Trophoblast cell (in vitro differentiated cells and primary cell): ENCODE measurements at regions not wholly inside any gene's neighbourhood (a gene's known extent, or its start where the extent isn't known, plus 50 kb on each side); places are given as distances from the start of the nearest gene placed in this dataset.

Source experiments
- DNase-seq, 2 donors: peaks; one replicate each; pipeline ENCODE4 v3.0.0-alpha.2; 2016
- H2AFZ ChIP-seq: 2 replicates; pipeline ENCODE4 v1.6.1; 2013; ENCODE audit warnings: low read length, moderate library complexity, mild to moderate bottlenecking; ENCODE audit not compliant: insufficient read depth, poor library complexity
- H2AK5ac ChIP-seq: 2 replicates; pipeline ENCODE4 v1.6.1; 2013; ENCODE audit warnings: mild to moderate bottlenecking, low read length
- H2BK120ac ChIP-seq: 2 replicates; pipeline ENCODE4 v1.6.1; 2013; ENCODE audit warnings: low read length, mild to moderate bottlenecking, moderate library complexity; ENCODE audit not compliant: insufficient read depth, poor library complexity
- H2BK12ac ChIP-seq: 2 replicates; pipeline ENCODE4 v1.6.1; 2013; ENCODE audit warnings: mild to moderate bottlenecking, low read length, moderate library complexity
- H2BK5ac ChIP-seq: 2 replicates; pipeline ENCODE4 v1.6.1; 2013; ENCODE audit warnings: low read length, low read depth, moderate library complexity, mild to moderate bottlenecking; ENCODE audit not compliant: poor library complexity
- H3K14ac ChIP-seq: 2 replicates; pipeline ENCODE4 v1.6.1; 2013; ENCODE audit warnings: mild to moderate bottlenecking, low read length
- H3K18ac ChIP-seq: 2 replicates; pipeline ENCODE4 v1.6.1; 2013; ENCODE audit warnings: mild to moderate bottlenecking, low read length
- H3K23ac ChIP-seq: 2 replicates; pipeline ENCODE4 v1.6.1; 2013; ENCODE audit warnings: low read length
- H3K27ac ChIP-seq: 2 replicates; pipeline ENCODE4 v1.5.1; 2013; ENCODE audit warnings: low read depth, mild to moderate bottlenecking, inconsistent platforms, low read length, moderate library complexity
- H3K27me3 ChIP-seq: 2 replicates; pipeline ENCODE4 v1.6.1; 2013; ENCODE audit warnings: inconsistent platforms, mild to moderate bottlenecking, low read length, moderate library complexity; ENCODE audit not compliant: insufficient read depth
- H3K36me3 ChIP-seq, 2 experiments: 1 replicate in 1 of 2; 2 replicates in 1 of 2; pipeline ENCODE4 v1.6.1; 2013; ENCODE audit warnings: low read length in 2 of 2, mild to moderate bottlenecking in 2 of 2, moderate library complexity in 1 of 2; ENCODE audit not compliant: insufficient read depth in 2 of 2, control insufficient read depth in 1 of 2
- H3K4ac ChIP-seq: 2 replicates; pipeline ENCODE4 v1.6.1; 2013; ENCODE audit warnings: low read depth, mild to moderate bottlenecking, low read length, moderate library complexity
- H3K4me1 ChIP-seq, 2 experiments: 1 replicate in 1 of 2; 2 replicates in 1 of 2; pipeline ENCODE4 v1.6.1; 2013; ENCODE audit warnings: low read length in 2 of 2, mild to moderate bottlenecking in 2 of 2, moderate library complexity in 1 of 2; ENCODE audit not compliant: insufficient read depth in 2 of 2, control insufficient read depth in 1 of 2
- H3K4me2 ChIP-seq: 2 replicates; pipeline ENCODE4 v1.6.1; 2013; ENCODE audit warnings: inconsistent platforms, mild to moderate bottlenecking, low read length, moderate library complexity
- H3K4me3 ChIP-seq: 2 replicates; pipeline ENCODE4 v1.5.1; 2013; ENCODE audit warnings: mild to moderate bottlenecking, low read depth, low read length, inconsistent platforms
- H3K79me1 ChIP-seq: one replicate; pipeline ENCODE4 v1.6.1; 2013; ENCODE audit warnings: low read length
- H3K79me2 ChIP-seq: 2 replicates; pipeline ENCODE4 v1.6.1; 2013; ENCODE audit warnings: low read length, mild to moderate bottlenecking; ENCODE audit not compliant: control insufficient read depth, insufficient read depth, poor library complexity
- H3K9ac ChIP-seq: 2 replicates; pipeline ENCODE4 v1.6.1; 2013; ENCODE audit warnings: mild to moderate bottlenecking, low read length
- H3K9me3 ChIP-seq: 2 replicates; pipeline ENCODE4 v1.6.1; 2013; ENCODE audit warnings: low read depth, mild to moderate bottlenecking, control low read depth, inconsistent platforms, low read length; ENCODE audit not compliant: insufficient read depth
- H4K12ac ChIP-seq: 2 replicates; pipeline ENCODE4 v1.6.1; 2013; ENCODE audit warnings: low read depth, mild to moderate bottlenecking, low read length, moderate library complexity
- H4K8ac ChIP-seq: 2 replicates; pipeline ENCODE4 v1.6.1; 2013; ENCODE audit warnings: low read depth, mild to moderate bottlenecking, low read length, moderate library complexity
- H4K91ac ChIP-seq: one replicate; pipeline ENCODE4 v1.6.1; 2013; ENCODE audit warnings: low read depth, mild to moderate bottlenecking, low read length, moderate library complexity
- WGBS: extraction: QIAGEN DNeasy Blood & Tissue Kit; methylation state at CpG from one replicate; pipeline ENCODE4 v1.1.7; 2013; ENCODE audit warnings: missing lambda C conversion rate; ENCODE audit not compliant: insufficient read length, insufficient coverage; ENCODE audit errors: extremely low coverage; 5-methylcytosine and 5-hydroxymethylcytosine counted together

- Histone ChIP-seq H3K4me2 (no peak overlapping the region), H3K9me3 (no peaks in the 10 kb centered on the region), H3K18ac (no peak overlapping the region), H4K12ac (no peak overlapping the region), H3K36me3 (no peaks in the 10 kb centered on the region), H3K4me3 (no peak overlapping the region), H3K23ac (no peak overlapping the region), H3K9ac (no peak overlapping the region), H3K14ac (no peak overlapping the region), H2AK5ac (no peak overlapping the region), H4K91ac (no peak overlapping the region), H3K79me2 (no peaks in the 10 kb centered on the region), H4K8ac (no peak overlapping the region), H3K27ac (no peak overlapping the region), H3K4me1 (no peaks in the 10 kb centered on the region), H2BK120ac (no peak overlapping the region), H2BK5ac (no peak overlapping the region), H2AFZ (no peak overlapping the region), H3K79me1 (no peaks in the 10 kb centered on the region), H3K4ac (no peak overlapping the region), H2BK12ac (no peak overlapping the region), H3K27me3 (no peaks in the 10 kb centered on the region)
- no CpG with 5 or more reads among the region's 1 CpG for WGBS
- DNase-seq: no peak
Observed at GRCh38 chr13:82879921-82880320, 1002.4 kb downstream of the SLITRK1 start.

GRCh38 chr13:82878536-82878935 is 1003.7 kb downstream of the SLITRK1 start:
- H2AFZ ChIP-seq: no peak overlapping the region
- no peak overlapping the region for H3K9ac ChIP-seq
- H3K23ac ChIP-seq: no peak overlapping the region
- no peak overlapping the region for H4K12ac ChIP-seq
- no peak overlapping the region for H2AK5ac ChIP-seq
- H3K27me3 ChIP-seq: no peaks in the 10 kb centered on the region
- H3K9me3 ChIP-seq: no peaks in the 10 kb centered on the region
- no peak overlapping the region for H2BK5ac ChIP-seq
- H2BK120ac ChIP-seq: no peak overlapping the region
- H2BK12ac ChIP-seq: no peak overlapping the region
- no peaks in the 10 kb centered on the region for H3K4me1 ChIP-seq
- peak in 1 of 2 donors; percentile 5 for DNase-seq
- no peaks in the 10 kb centered on the region for H3K79me2 ChIP-seq
- no peak overlapping the region for H4K8ac ChIP-seq
- no peak overlapping the region for H3K4me3 ChIP-seq
- H3K27ac ChIP-seq: no peak overlapping the region
- H3K4ac ChIP-seq: no peak overlapping the region
- H3K79me1 ChIP-seq: no peaks in the 10 kb centered on the region
- H3K18ac ChIP-seq: no peak overlapping the region
- H3K36me3 ChIP-seq: no peaks in the 10 kb centered on the region
- no peak overlapping the region for H4K91ac ChIP-seq
- no peak overlapping the region for H3K4me2 ChIP-seq
- no peak overlapping the region for H3K14ac ChIP-seq

- no peak overlapping the region for H4K12ac ChIP-seq
- H2AFZ ChIP-seq: no peak overlapping the region
- H3K23ac ChIP-seq: no peak overlapping the region
- no peak overlapping the region for H2BK120ac ChIP-seq
- WGBS: no CpG with 5 or more reads among the region's 2 CpGs
- H3K27me3 ChIP-seq: no peaks in the 10 kb centered on the region
- H3K4me1 ChIP-seq: no peaks in the 10 kb centered on the region
- no peak overlapping the region for H3K9ac ChIP-seq
- H3K14ac ChIP-seq: no peak overlapping the region
- no peaks in the 10 kb centered on the region for H3K79me1 ChIP-seq
- no peak overlapping the region for H4K91ac ChIP-seq
- no peak overlapping the region for H3K4ac ChIP-seq
- no peak overlapping the region for H2AK5ac ChIP-seq
- no peak overlapping the region for H2BK12ac ChIP-seq
- H3K18ac ChIP-seq: no peak overlapping the region
- H2BK5ac ChIP-seq: no peak overlapping the region
- H3K4me2 ChIP-seq: no peak overlapping the region
- no peak overlapping the region for H3K4me3 ChIP-seq
- DNase-seq: peak in 1 of 2 donors; percentile 11
- H3K36me3 ChIP-seq: no peaks in the 10 kb centered on the region
- H3K9me3 ChIP-seq: no peaks in the 10 kb centered on the region
- no peak overlapping the region for H3K27ac ChIP-seq
- H4K8ac ChIP-seq: no peak overlapping the region
- H3K79me2 ChIP-seq: no peaks in the 10 kb centered on the region
Observed at GRCh38 chr13:82867284-82867683, 1015.0 kb downstream of the SLITRK1 start.

GRCh38 chr13:82850644-82851043 is 1031.6 kb downstream of the SLITRK1 start:
- Histone ChIP-seq H3K36me3 (no peaks in the 10 kb centered on the region), H3K27ac (no peak overlapping the region), H3K23ac (no peak overlapping the region), H3K18ac (no peak overlapping the region), H2AFZ (no peak overlapping the region), H3K79me1 (no peaks in the 10 kb centered on the region), H3K4ac (no peak overlapping the region), H2BK120ac (no peak overlapping the region), H3K4me3 (no peak overlapping the region), H4K91ac (no peak overlapping the region), H3K14ac (no peak overlapping the region), H3K27me3 (no peaks in the 10 kb centered on the region), H3K9ac (no peak overlapping the region), H3K9me3 (no peaks in the 10 kb centered on the region), H2BK5ac (no peak overlapping the region), H2BK12ac (no peak overlapping the region), H3K4me1 (no peaks in the 10 kb centered on the region), H2AK5ac (no peak overlapping the region), H3K79me2 (no peaks in the 10 kb centered on the region), H4K12ac (no peak overlapping the region), H3K4me2 (no peak overlapping the region), H4K8ac (no peak overlapping the region)
- DNase-seq: no peak

- Histone ChIP-seq H4K91ac (no peak overlapping the region), H3K14ac (no peak overlapping the region), H2BK5ac (no peak overlapping the region), H4K12ac (no peak overlapping the region), H3K18ac (no peak overlapping the region), H2AFZ (no peak overlapping the region), H3K4me2 (no peak overlapping the region), H3K27ac (no peak overlapping the region), H4K8ac (no peak overlapping the region), H3K4me1 (no peaks in the 10 kb centered on the region), H3K79me2 (no peaks in the 10 kb centered on the region), H3K9ac (no peak overlapping the region), H3K23ac (no peak overlapping the region), H2AK5ac (no peak overlapping the region), H3K4ac (no peak overlapping the region), H3K9me3 (no peaks in the 10 kb centered on the region), H3K36me3 (no peaks in the 10 kb centered on the region), H3K79me1 (no peaks in the 10 kb centered on the region), H2BK12ac (no peak overlapping the region), H3K27me3 (no peaks in the 10 kb centered on the region), H2BK120ac (no peak overlapping the region), H3K4me3 (no peak overlapping the region)
- peak; percentile 59 to 82 for DNase-seq
- WGBS: no CpG with 5 or more reads among the region's 1 CpG
Observed at GRCh38 chr13:82848766-82849165, 1033.5 kb downstream of the SLITRK1 start.
